ENCODE measurements at regions not wholly inside any gene's neighbourhood (a gene's known extent, or its start where the extent isn't known, plus 50 kb on each side); places are given as distances from the start of the nearest gene placed in this dataset.

GRCh38 chr5:56610093-56610698 lies 205.2 kb upstream of the MAP3K1 start:
- CTCF ChIA-PET, result interaction anchor here (0.5 kb wide), 1 partner anchor 40 kb away, joined by 3 read pairs; no protein-coding TSS in a partner anchor
- H3K27ac ChIP-seq, result no peak overlapping the region
- POLR2A ChIA-PET (ENCODE audit: low non-redundant PET), result no interaction called here
- no peak for DNase-seq (ENCODE audit: low spot score)
- TF ChIP-seq CTCF (conservative IDR thresholded peaks at IDR 0.05; ENCODE audit: low read depth), result no peak

- CTCF ChIA-PET, result no interaction called here
- TF ChIP-seq CTCF (conservative IDR thresholded peaks at IDR 0.05; ENCODE audit: low read depth), result no peak
- H3K27ac ChIP-seq, result peak overlapping the region; percentile 53
- POLR2A ChIA-PET (ENCODE audit: low non-redundant PET), result no interaction called here
- DNase-seq (ENCODE audit: low spot score), result no peak
Observed at GRCh38 chr5:56608217-56608925, 207.0 kb upstream of the MAP3K1 start.

GRCh38 chr5:56607551-56607950 lies 207.8 kb upstream of the MAP3K1 start:
- peak; percentile 55 for DNase-seq (ENCODE audit: low spot score)
- H3K27ac ChIP-seq, result peak overlapping the region; percentile 53
- no peak for TF ChIP-seq CTCF (conservative IDR thresholded peaks at IDR 0.05; ENCODE audit: low read depth)
- CTCF ChIA-PET, result no interaction called here
- POLR2A ChIA-PET (ENCODE audit: low non-redundant PET), result no interaction called here

- ChIA-PET CTCF (no interaction called here), POLR2A (ENCODE audit: low non-redundant PET) (no interaction called here)
- no peak overlapping the region for H3K27ac ChIP-seq
- no peak for DNase-seq (ENCODE audit: low spot score)
- TF ChIP-seq CTCF (conservative IDR thresholded peaks at IDR 0.05; ENCODE audit: low read depth), result no peak
Observed at GRCh38 chr5:56607074-56607473, 208.3 kb upstream of the MAP3K1 start.

- POLR2A ChIA-PET (ENCODE audit: low non-redundant PET), result interaction anchor here (0.6 kb wide), 1 partner anchor 28 kb away, joined by 3 read pairs; no protein-coding TSS in a partner anchor
- no peak overlapping the region for H3K27ac ChIP-seq
- no peak for TF ChIP-seq CTCF (conservative IDR thresholded peaks at IDR 0.05; ENCODE audit: low read depth)
- no peak for DNase-seq (ENCODE audit: low spot score)
- CTCF ChIA-PET, result no interaction called here
Observed at GRCh38 chr5:56606192-56606591, 209.2 kb upstream of the MAP3K1 start.

GRCh38 chr5:56605231-56605630 lies 210.1 kb upstream of the MAP3K1 start:
- ChIA-PET POLR2A (ENCODE audit: low non-redundant PET) (interaction anchor here (0.6 kb wide), 1 partner anchor 28 kb away, joined by 3 read pairs; no protein-coding TSS in a partner anchor), CTCF (interaction anchor here (0.5 to 0.6 kb wide), 2 partner anchors 12 to 39 kb away, joined by 3 to 4 read pairs; no protein-coding TSS in a partner anchor)
- no peak for TF ChIP-seq CTCF (conservative IDR thresholded peaks at IDR 0.05; ENCODE audit: low read depth)
- DNase-seq (ENCODE audit: low spot score), result no peak
- H3K27ac ChIP-seq, result no peak overlapping the region

Data from RWPE1 (cell line).